Smooth muscle cell (in vitro differentiated cells): ENCODE measurements at regions not wholly inside any gene's neighbourhood (a gene's known extent, or its start where the extent isn't known, plus 50 kb on each side); places are given as distances from the start of the nearest gene placed in this dataset.
A peak's percentile ranks its signal among the peaks of the same experiment; 100 is the strongest.

Experiments
- DNase-seq: peaks from one replicate; lab custom pipeline; 2025; ENCODE audit not compliant: unreplicated experiment; lab: John Stamatoyannopoulos, UW
- H2AFZ ChIP-seq: fragments of 200-600 bp; sonication (generic); 2 replicates; pipeline ENCODE4 v1.6.0; 2016; ENCODE audit warnings: antibody characterized with exemption, low read depth, mild to moderate bottlenecking
- H3F3A ChIP-seq: fragments of 200-600 bp; sonication (generic); 2 replicates; pipeline ENCODE4 v1.6.0; 2017; ENCODE audit warnings: antibody characterized with exemption, low read depth
- H3K27ac ChIP-seq: fragments of 200-600 bp; sonication (generic); 2 replicates; pipeline ENCODE4 v1.5.1; 2016; ENCODE audit warnings: low read depth, mild to moderate bottlenecking
- H3K27me3 ChIP-seq: fragments of 200-600 bp; sonication (generic); 2 replicates; pipeline ENCODE4 v1.6.1; 2016; ENCODE audit warnings: low read depth, mild to moderate bottlenecking
- H3K36me3 ChIP-seq: fragments of 200-600 bp; sonication (generic); 2 replicates; pipeline ENCODE4 v1.5.1; 2016; ENCODE audit warnings: low read depth
- H3K4me1 ChIP-seq: fragments of 200-600 bp; sonication (generic); 2 replicates; pipeline ENCODE4 v1.5.1; 2016; ENCODE audit warnings: low read depth
- H3K4me2 ChIP-seq: fragments of 200-600 bp; sonication (generic); 2 replicates; pipeline ENCODE4 v1.6.0; 2016; ENCODE audit warnings: mild to moderate bottlenecking
- H3K4me3 ChIP-seq: fragments of 200-600 bp; sonication (generic); 2 replicates; pipeline ENCODE4 v1.5.1; 2016; ENCODE audit warnings: mild to moderate bottlenecking
- H3K79me2 ChIP-seq: fragments of 200-600 bp; sonication (generic); 2 replicates; pipeline ENCODE4 v1.6.0; 2016; ENCODE audit warnings: low read depth, mild to moderate bottlenecking
- H3K9ac ChIP-seq: fragments of 200-600 bp; sonication (generic); 2 replicates; pipeline ENCODE4 v1.6.0; 2016; ENCODE audit warnings: low read depth
- H3K9me3 ChIP-seq: fragments of 200-600 bp; sonication (generic); replicated peaks from 2 replicates; pipeline ENCODE4 v1.5.1; 2016; ENCODE audit warnings: low read depth
- H4K20me1 ChIP-seq: fragments of 200-600 bp; sonication (generic); 2 replicates; pipeline ENCODE4 v1.6.0; 2016; ENCODE audit warnings: low read depth
- CTCF ChIP-seq: fragments of 200-600 bp; sonication (generic); IDR thresholded peaks from 2 replicates; pipeline ENCODE4 v1.5.1; 2017; ENCODE audit warnings: borderline replicate concordance, mild to moderate bottlenecking, antibody characterized with exemption; ENCODE audit not compliant: insufficient read depth, poor library complexity, severe bottlenecking
- WGBS: methylation state at CpG from one replicate; pipeline ENCODE4 v1.1.7; 2016; ENCODE audit warnings: low lambda C conversion rate; 5-methylcytosine and 5-hydroxymethylcytosine counted together

GRCh38 chr14:29236848-29237247 lies 470.3 kb downstream of the FOXG1 start:
- Histone ChIP-seq H4K20me1 (no peaks in the 10 kb centered on the region), H3K27ac (no peak overlapping the region), H2AFZ (no peak overlapping the region), H3K36me3 (no peaks in the 10 kb centered on the region), H3K4me2 (peak overlapping the region; percentile 10), H3K4me1 (no peaks in the 10 kb centered on the region), H3F3A (no peaks in the 10 kb centered on the region), H3K79me2 (no peaks in the 10 kb centered on the region), H3K9ac (no peak overlapping the region), H3K4me3 (no peak overlapping the region), H3K27me3 (no peaks in the 10 kb centered on the region), H3K9me3 (no peaks in the 10 kb centered on the region)
- DNase-seq = no peak
- TF ChIP-seq CTCF = no peak
- WGBS = 60% methylated on average over 2 of the region's 2 CpGs

GRCh38 chr14:29240066-29240465 lies 473.5 kb downstream of the FOXG1 start:
- Histone ChIP-seq H3K27ac (no peak overlapping the region), H3K79me2 (no peaks in the 10 kb centered on the region), H3K4me3 (no peak overlapping the region), H4K20me1 (no peaks in the 10 kb centered on the region), H3K9me3 (no peaks in the 10 kb centered on the region), H3K4me1 (no peaks in the 10 kb centered on the region), H3K4me2 (no peak overlapping the region), H3K27me3 (no peaks in the 10 kb centered on the region), H3F3A (no peaks in the 10 kb centered on the region), H2AFZ (no peak overlapping the region), H3K36me3 (no peaks in the 10 kb centered on the region), H3K9ac (no peak overlapping the region)
- TF ChIP-seq CTCF = no peak
- 79% methylated on average over 3 of the region's 3 CpGs for WGBS
- DNase-seq = no peak

- Histone ChIP-seq H3K79me2 (no peaks in the 10 kb centered on the region), H3K9ac (no peak overlapping the region), H4K20me1 (no peaks in the 10 kb centered on the region), H3K9me3 (no peaks in the 10 kb centered on the region), H3K4me3 (no peak overlapping the region), H3K4me1 (no peaks in the 10 kb centered on the region), H3F3A (no peaks in the 10 kb centered on the region), H2AFZ (no peak overlapping the region), H3K27ac (no peak overlapping the region), H3K36me3 (no peaks in the 10 kb centered on the region), H3K4me2 (no peak overlapping the region), H3K27me3 (no peaks in the 10 kb centered on the region)
- 79% methylated on average over 6 of the region's 6 CpGs for WGBS
- TF ChIP-seq CTCF = no peak
- DNase-seq = no peak
Observed at GRCh38 chr14:29242755-29243754, 476.5 kb downstream of the FOXG1 start.
